GM12892 (cell line): ENCODE measurements at regions not wholly inside any gene's neighbourhood (a gene's known extent, or its start where the extent isn't known, plus 50 kb on each side); places are given as distances from the start of the nearest gene placed in this dataset.

Experiments used
- POLR2A ChIP-seq: IDR thresholded peaks from 2 replicates; pipeline ENCODE4 v1.6.1; 2011; ENCODE audit warnings: low read depth, low read length, control low read depth
- POLR2AphosphoS5 ChIP-seq: IDR thresholded peaks from 2 replicates; pipeline ENCODE4 v1.6.1; 2011; ENCODE audit warnings: low read depth, low read length, control low read depth
- TAF1 ChIP-seq: IDR thresholded peaks from 2 replicates; pipeline ENCODE4 v1.6.1; 2011; ENCODE audit warnings: low read depth, mild to moderate bottlenecking, control low read depth, low read length, borderline replicate concordance

DNA sequence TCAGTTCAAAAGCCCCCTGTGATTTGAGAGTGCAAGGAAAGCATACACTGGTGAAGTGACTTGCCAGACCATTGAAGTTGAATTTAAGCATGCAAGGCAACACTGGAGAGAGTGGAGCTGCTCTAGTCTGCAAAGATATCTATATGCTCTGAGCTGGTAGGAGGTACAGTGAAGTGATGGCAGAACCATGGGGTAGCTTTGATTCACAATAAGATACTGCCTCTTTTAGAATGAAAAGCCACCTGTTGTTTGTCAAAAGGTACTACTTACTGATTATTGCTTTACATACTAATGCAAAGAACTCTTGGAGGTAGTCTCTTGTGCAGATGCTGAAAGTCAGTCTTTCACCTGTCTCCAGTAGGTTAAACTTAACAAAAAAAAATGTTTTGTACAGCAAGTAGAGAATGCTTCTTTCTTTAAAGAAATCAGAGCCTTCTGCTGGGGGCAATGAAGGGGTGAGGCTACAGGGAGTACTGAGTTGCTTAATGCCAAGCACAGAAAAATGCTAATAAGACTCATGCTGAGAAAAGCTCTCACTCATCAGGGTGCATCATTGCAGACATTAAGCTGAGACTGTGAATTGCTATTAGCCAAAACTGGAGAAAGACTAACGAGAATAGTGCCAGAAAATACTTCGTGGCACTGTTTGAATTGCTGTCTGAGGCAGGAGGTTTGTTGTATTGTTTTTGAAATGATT, 1150.5 kb upstream of the TMPRSS15 start:
- TF ChIP-seq TAF1, result no peak
- no peak for TF ChIP-seq POLR2AphosphoS5
- TF ChIP-seq POLR2A, result no peak
